Ovary (tissue), 7 donors: ENCODE measurements at regions not wholly inside any gene's neighbourhood (a gene's known extent, or its start where the extent isn't known, plus 50 kb on each side); places are given as distances from the start of the nearest gene placed in this dataset.
"Not testable (repeated sequence)": the region's sequence is repeated elsewhere in the genome, so short reads cannot be mapped to it uniquely, and the experiment has no call there.

Source experiments
- DNase-seq, 5 donors: peaks; one replicate each; pipeline ENCODE4 v3.0.0-alpha.2; 2019 to 2020
- H3K27ac ChIP-seq, 2 donors: fragments of 200-600 bp; one replicate each; pipeline versions ENCODE4 v1.5.1 to v1.8.0; 2019 to 2022
- H3K27me3 ChIP-seq: fragments of 200-600 bp; one replicate; pipeline ENCODE4 v1.8.0; 2022
- H3K36me3 ChIP-seq: fragments of 200-600 bp; sonication (generic); one replicate; pipeline ENCODE4 v1.5.1; 2019
- H3K4me1 ChIP-seq: one replicate; pipeline ENCODE4 v1.8.1; 2013; ENCODE audit warnings: mild to moderate bottlenecking, moderate library complexity; ENCODE audit not compliant: insufficient read depth
- H3K4me3 ChIP-seq: fragments of 200-600 bp; sonication (generic); one replicate; pipeline ENCODE4 v1.5.1; 2017
- H3K9me3 ChIP-seq, 2 donors: fragments of 200-600 bp in 1 of 2; sonication (generic) in 1 of 2; one replicate each; pipeline versions ENCODE4 v1.5.1 to v1.8.1; 2013 to 2019; ENCODE audit warnings: mild to moderate bottlenecking in 1 of 2, moderate library complexity in 1 of 2
- CTCF ChIP-seq, 3 donors: fragments of 450-650 bp in 2 of 3; fragments of 200-600 bp in 1 of 3; IDR thresholded peaks; one replicate each; pipeline versions ENCODE4 v1.5.1 to v1.8.0; 2016 to 2022; ENCODE audit warnings: antibody characterized with exemption in 3 of 3, mild to moderate bottlenecking in 1 of 3
- EP300 ChIP-seq: sonication (generic); formaldehyde crosslinking; IDR thresholded peaks from one replicate; pipeline ENCODE4 v1.6.1; 2017; ENCODE audit warnings: antibody characterized with exemption
- POLR2A ChIP-seq: fragments of 450-650 bp; IDR thresholded peaks from one replicate; pipeline ENCODE4 v1.6.1; 2017; ENCODE audit warnings: antibody characterized with exemption, mild to moderate bottlenecking, moderate library complexity
- WGBS, 3 donors: extraction: QIAGEN DNeasy Blood & Tissue Kit in 1 of 3; methylation state at CpG; one replicate each; pipeline versions ENCODE4 v1.1.5 to v1.1.7; 2013 to 2017; 5-methylcytosine and 5-hydroxymethylcytosine counted together
- intact Hi-C, 4 donors: fragments of 100-400 bp; cut with DNase I; formaldehyde crosslinking; loops; one replicate each; pipeline versions ENCODE4 v1.11.0 to v1.15.1; 2022 to 2023
- donor health status: DM: no; HTN: no; CAD: no; lungs with moderate emphysema.
- donor health status: DM: no; HTN: no; CAD: no.
- donor health status: Bipolar disorder and iron deficiency.
- donor health status: DM: no; HTN: no; CAD: no.
- donor health status: DM: yes; HTN: yes; CAD: no.

- intact Hi-C loops: no loop called here
- Histone ChIP-seq H3K4me3 (no peak overlapping the region), H3K27me3 (no peaks in the 10 kb centered on the region), H3K27ac (no peak overlapping the region), H3K4me1 (peaks cover 5% of the 10 kb centered on the region), H3K9me3 (no peaks in the 10 kb centered on the region), H3K36me3 (no peaks in the 10 kb centered on the region)
- no peak for DNase-seq
- no peak for TF ChIP-seq EP300
- TF ChIP-seq POLR2A: no peak
- no peak for TF ChIP-seq CTCF (IDR thresholded peaks at IDR 0.05)
- 81 to 88% (median 84%) methylated on average over 5 of the region's 5 CpGs for WGBS, 3 donors
These were observed 61.3 kb upstream of the HSPA9 start for GRCh38 chr5:138636398-138636944.

DNA sequence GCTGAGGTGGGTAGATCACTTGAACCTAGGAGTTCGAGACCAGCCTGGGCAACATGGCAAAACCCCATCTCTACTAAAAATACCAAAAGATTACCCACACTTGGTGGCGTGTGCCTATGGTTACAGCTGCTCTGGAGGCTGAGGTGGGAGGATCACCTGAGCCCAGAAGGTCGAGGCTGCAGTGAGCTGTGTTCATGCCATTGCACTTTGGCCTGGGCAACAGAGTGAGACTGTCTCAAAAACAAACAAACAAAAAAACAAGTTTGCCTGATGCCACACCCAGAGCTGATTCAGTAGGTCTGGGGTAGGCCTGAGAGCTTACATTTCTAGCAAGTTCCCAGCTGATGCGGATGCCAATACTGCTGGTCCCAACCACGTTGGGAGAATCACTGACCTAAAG is 60.5 kb upstream of the HSPA9 start:
- no peak for DNase-seq
- no peak for TF ChIP-seq EP300
- H3K36me3 ChIP-seq: no peaks in the 10 kb centered on the region
- H3K27me3 ChIP-seq: no peaks in the 10 kb centered on the region
- WGBS, 3 donors: 84 to 91% (median 85%) methylated on average over 5 of the region's 5 CpGs
- H3K27ac ChIP-seq: peak overlapping the region in 1 of 2 donors; percentile 32
- no peaks in the 10 kb centered on the region for H3K9me3 ChIP-seq
- H3K4me1 ChIP-seq: peaks cover 5% of the 10 kb centered on the region
- no peak overlapping the region for H3K4me3 ChIP-seq
- intact Hi-C loops: no loop called here

DNA sequence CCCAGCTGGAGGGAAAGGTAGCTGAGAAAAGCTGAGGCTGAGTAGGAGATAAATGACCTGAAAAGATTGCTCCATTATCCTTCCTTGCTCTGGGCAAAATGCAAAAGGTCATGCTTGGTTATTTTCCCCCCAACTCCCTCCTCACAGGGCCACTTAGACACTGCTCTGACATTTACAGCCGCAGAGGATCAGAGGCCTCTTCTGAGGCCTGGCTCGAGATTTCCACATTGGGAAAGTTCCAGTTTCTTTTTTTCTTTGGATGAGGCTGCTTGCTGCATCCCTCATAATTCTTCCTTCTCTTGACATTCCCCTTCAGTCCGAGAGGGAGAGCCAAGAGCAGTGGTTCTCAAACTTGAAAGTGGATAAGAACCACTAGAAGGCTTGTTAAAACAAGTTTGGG is 60.1 kb upstream of the HSPA9 start:
- H3K4me3 ChIP-seq: no peak overlapping the region
- DNase-seq: peak in 4 of 5 donors; percentile 43 to 67 (median 64)
- H3K36me3 ChIP-seq: no peaks in the 10 kb centered on the region
- intact Hi-C loops: no loop called here
- 5 to 9% (median 6%) methylated on average over 3 of the region's 3 CpGs for WGBS, 3 donors
- H3K9me3 ChIP-seq: no peaks in the 10 kb centered on the region
- H3K27ac ChIP-seq: peak overlapping the region in 1 of 2 donors; percentile 86
- no peaks in the 10 kb centered on the region for H3K27me3 ChIP-seq
- TF ChIP-seq EP300: no peak
- TF ChIP-seq POLR2A: no peak
- TF ChIP-seq CTCF (IDR thresholded peaks at IDR 0.05): no peak
- H3K4me1 ChIP-seq: peaks cover 5% of the 10 kb centered on the region

DNA sequence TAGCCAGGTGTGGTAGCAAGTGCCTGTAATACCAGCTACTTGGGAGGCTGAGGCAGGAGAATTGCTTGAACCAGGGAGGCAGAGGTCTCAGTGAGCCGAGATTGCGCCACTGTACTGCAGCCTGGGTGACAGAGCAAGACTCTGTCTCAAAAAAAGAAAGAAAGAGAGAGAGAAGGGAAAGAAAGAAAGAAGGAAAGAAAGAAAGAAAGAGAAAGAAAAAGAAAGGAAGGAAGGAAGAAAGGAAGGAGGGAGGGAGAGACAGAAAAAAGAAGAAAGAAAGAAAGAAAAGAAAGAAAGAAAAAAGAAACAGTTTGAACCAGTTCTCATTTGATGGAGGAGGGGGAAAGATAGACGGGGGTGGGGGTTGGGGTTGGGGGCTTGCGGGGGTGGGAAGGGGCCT is 59.6 kb upstream of the HSPA9 start:
- H3K9me3 ChIP-seq, H3K36me3 ChIP-seq, H3K4me3 ChIP-seq, DNase-seq, H3K27me3 ChIP-seq, H3K4me1 ChIP-seq, intact Hi-C loops: not testable (repeated sequence)
- peak overlapping the region in 1 of 2 donors; percentile 86 for H3K27ac ChIP-seq
- 49 to 56% (median 54%) methylated on average over 4 of the region's 4 CpGs for WGBS, 3 donors

DNA sequence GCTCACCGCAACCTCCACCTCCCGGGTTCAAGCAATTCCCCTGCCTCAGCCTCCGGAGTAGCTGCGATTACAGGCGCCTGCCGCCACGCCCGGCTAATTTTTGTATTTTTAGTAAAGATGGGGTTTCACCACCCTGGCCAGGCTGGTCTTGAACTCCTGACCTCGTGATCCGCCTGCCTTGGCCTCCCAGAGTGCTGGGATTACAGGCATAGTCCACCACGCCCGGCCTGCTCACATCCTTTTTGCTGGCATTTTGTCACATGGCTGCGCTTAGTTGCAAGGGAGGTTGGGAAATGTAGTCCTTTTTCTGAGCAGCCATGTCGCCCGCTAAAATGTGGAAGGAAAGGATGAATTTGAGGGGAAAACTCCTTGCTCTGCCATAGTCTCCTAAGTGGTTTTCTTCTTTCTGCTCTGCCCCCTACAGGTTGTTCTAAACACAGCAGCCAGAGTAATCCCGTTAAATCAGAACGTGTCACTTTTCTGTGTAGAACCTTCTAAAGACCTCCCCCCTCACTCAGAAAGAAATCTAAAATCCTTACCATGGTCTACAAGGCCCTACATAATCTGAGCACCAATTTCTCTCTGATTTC is 57.8 kb upstream of the HSPA9 start:
- H3K4me1 ChIP-seq: peaks cover 5% of the 10 kb centered on the region
- no peak for TF ChIP-seq POLR2A
- TF ChIP-seq CTCF (IDR thresholded peaks at IDR 0.05): peak in 1 of 3 donors; percentile 24
- H3K27me3 ChIP-seq: no peaks in the 10 kb centered on the region
- H3K9me3 ChIP-seq: no peaks in the 10 kb centered on the region
- peak; percentile 48 to 67 (median 56) for DNase-seq
- intact Hi-C loops: no loop called here
- no peak overlapping the region for H3K4me3 ChIP-seq
- WGBS, 3 donors: 52 to 59% (median 59%) methylated on average over 17 of the region's 17 CpGs
- H3K27ac ChIP-seq: no peak overlapping the region
- no peaks in the 10 kb centered on the region for H3K36me3 ChIP-seq
